ENCODE measurements at regions not wholly inside any gene's neighbourhood (a gene's known extent, or its start where the extent isn't known, plus 50 kb on each side); places are given as distances from the start of the nearest gene placed in this dataset.

DNA sequence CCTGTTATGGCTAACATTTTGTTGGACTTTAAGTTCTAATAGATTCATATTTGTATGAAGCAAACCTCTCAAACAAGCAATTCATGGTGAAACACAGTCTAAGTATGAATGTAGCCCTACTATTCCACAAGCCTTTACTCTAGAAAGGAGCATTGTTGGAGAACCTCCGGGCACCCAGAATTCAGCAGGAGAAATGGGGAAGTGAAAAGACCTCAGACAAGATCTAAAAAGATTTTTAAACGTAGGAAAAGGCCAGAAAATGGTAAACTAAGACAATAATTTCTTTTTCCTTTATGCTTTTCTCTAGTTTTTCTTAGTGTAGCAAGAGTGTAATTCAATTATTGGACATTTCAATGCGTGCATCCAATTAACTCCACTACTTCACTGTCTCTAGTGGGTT is 426.4 kb downstream of the INSC start:
- no peak for DNase-seq (ENCODE audit: low spot score)

DNA sequence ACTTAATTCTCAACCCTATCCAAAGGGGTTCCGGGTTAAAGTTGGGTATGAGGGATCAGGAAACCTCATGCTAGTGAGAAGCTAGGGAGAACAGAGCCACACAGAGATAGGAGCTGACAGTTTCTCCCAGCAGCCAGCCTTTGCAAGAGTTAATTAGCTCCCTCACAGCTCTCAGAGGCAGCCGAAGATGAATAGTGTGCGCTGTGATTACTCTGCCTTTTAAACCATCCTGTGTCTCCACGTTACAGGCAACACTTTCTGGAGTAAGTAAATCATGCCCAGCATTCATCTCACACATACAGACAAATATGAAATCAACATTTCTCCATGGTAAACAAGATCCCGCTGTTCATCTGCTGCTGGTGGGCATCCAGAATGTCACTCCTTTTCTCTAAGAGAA is 429.6 kb downstream of the INSC start:
- no peak for DNase-seq (ENCODE audit: low spot score)

DNA sequence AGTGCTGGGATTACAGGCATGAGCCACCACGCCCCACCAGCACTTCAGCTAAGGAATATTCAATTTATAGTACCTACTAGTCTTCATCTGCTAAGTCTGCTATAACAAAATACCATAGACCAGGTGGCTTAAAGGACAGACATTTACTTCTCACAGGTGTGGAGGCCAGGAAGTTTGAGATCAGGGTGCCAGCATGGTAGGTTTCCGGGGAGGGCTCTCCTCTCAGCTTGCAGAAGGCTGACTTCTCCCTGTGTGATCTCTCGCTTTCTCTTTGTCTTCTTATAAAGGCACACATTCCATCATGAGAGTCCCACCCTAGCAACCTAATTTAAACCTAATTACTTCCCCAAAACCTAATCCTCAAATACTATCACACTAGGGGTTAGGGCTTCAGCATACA is 433.0 kb downstream of the INSC start:
- no peak for DNase-seq (ENCODE audit: low spot score)

DNA sequence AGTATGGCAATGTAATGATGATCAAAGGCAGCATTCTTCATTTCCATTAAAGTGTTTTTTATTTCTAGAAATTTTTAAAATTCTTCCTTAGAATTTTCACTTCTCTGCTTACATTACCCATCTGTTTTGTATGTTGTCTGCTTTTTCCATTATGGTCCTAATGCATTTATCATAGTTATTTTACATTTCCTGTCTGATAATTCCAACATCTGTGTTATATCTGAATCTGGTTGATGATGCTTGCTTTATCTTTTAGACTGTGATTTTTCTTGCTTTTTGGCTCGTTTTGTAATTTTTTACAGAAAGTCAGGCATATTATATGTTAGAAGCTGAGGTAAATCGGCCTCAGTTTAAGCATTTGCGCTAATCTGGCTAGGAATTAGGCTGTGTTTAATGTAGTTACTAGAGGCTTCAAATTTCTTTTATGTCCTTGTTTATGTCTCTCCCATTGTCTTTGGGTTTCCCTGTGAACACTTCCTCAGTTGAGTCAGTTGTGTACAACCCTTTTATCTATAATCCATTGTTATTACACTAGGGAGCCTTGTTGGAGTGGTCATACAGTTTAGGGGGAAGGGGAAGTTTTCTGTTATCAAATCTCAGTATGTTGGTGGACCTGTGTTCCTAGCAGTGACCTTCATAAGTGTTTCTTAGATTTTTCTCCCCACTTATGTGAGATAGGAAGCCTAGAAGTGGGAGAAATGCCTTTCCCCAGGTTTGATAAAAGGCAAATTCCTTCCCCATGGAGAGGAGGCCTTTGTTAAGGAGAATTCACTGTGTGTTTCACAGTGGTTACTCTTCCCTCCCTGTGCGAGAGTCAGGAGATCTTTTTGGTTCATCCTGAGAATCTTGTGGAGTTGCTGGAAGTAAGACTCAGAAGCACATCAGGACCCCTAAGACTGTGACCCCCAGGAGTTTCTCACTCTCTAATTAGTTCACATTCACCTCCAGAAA is 437.5 kb downstream of the INSC start:
- DNase-seq (ENCODE audit: low spot score) = no peak

DNA sequence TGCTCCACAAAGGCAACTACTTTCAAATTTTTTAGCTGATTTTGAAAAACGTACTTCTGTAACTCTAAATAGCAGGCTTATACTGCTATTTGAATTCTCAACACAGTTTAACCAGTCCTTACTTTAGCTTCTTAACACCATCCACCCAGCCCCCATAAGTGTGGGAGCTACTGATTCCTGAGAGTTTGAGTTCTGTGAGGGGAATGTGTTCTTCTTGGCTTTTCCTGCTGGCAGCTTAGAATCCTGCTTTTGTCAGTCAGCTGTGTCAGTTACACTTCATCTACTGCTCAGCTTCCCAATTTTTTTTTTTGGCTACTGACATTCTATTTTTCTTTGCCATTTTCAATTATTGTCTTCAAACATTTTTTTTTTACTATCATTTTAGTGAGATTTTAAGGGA is 440.4 kb downstream of the INSC start:
- DNase-seq (ENCODE audit: low spot score) = no peak

DNA sequence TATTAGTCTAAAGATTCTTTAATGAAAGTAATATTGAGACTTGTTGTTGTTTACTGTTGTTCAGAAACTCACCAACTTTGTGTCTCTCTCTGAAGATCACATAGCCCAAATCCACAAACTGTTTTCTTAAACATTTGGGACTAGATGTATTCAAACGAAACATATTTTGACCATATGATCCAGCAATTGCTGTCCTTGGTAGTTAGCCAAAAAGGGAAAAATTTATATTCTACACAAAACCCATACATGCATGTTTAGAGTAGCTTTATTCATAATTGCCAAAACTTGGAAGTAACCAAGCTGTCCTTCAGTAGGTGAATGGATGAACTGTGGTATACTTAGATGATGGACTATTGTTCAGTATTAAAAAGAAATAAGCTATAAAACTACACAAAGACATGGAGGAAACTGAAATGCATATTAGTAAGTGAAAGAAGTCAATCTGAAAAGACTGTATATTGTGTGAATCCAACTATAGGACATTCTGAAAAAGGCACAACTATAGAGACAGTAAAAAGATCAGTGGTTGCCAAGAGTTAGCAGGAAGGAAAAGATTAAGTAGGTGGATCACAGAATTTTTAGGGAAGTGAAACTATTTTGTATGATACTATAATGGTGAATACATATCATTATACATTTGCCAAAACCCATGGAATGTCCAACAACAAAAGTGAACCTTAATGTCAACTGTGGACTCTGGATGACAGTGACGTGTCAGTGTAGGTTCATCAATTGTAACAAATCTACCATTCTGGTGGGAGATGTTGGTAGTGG is 442.9 kb downstream of the INSC start:
- no peak for DNase-seq (ENCODE audit: low spot score)

DNA sequence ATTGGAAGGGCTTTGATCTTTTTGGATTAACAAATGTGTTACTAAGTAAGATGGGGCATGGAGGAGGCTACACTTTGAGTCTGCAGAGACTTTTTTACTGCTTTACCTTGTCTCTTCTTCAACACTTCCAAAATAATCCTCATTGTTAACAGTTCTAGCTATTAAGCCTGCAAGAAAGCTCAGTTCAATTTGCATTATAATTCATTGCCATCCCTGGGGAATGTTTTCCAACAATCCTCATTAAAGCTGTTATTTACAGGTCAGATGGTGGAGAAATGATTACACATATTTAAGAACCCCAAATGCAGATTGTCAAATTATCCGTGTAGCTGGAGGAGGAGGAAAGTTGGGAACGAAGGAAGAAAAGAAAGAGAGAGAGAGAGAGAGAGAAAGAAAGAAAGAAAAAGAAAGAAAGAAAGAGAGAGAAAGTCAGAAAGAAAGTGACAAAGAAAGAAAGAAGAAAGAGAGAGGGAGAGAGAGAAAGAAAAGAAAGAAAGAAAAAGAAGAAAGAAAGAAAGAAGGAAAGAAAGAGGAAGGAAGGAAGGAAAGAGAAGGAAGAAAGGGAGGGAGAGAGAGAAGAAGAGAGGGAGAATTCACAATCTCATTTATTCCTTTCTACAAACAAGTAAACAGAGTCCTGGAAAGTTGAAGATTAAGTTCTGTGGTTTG is 443.9 kb downstream of the INSC start:
- DNase-seq (ENCODE audit: low spot score) = no peak

DNA sequence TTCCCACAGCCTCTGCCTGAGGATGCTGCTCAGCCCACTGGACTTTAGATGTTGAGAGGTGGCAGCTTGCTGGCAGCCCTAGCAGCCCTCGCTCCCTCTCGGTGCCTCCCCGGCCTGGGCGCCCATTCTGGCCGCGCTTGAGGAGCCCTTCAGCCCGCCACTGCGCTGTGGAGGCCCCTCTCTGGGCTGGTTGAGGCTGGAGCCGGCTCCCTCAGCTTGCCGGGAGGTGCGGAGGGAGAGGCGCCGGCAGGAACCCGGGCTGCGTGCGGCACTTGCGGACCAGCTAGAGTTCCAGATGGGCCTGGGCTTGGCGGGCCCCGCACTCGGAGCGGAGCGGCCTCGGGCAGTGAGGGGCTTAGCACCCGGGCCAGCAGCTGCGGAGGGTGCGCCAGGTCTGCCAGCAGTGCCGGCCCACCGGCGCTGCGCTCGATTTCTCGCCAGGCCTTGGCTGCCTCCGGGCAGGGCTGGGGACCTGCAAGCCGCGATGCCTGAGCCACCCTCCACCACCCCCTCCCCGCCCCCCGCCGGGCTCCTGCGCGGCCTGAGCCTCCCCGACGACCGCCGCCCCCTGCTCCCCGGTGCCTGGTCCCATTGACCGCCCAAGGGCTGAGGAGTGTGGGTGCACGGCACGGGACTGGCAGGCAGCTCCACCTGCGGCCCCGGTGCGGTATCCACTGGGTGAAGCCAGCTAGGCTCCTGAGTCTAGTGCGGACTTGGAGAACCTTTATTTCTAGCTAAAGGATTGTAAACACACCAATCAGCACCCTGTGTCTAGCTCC is 446.2 kb downstream of the INSC start:
- DNase-seq (ENCODE audit: low spot score) = no peak

DNA sequence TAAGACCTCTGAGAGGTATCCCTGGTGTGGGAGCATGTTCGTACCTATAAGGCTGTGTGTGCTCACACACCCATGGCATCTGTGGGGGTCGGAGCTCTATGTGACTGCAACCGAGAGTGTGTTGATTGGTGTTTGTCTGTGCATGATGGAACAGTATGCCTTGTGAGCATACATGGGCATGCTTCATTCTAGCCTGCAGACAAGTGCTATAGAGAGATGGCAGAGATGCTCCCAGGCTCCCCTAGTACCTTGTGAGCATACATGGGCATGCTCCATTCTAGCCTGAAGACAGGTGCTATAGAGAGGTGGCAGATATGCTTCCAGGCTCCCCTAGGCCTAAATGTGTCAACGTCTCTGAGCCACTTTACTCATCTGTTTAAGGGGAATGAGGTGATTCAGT is 447.5 kb downstream of the INSC start:
- no peak for DNase-seq (ENCODE audit: low spot score)

DNA sequence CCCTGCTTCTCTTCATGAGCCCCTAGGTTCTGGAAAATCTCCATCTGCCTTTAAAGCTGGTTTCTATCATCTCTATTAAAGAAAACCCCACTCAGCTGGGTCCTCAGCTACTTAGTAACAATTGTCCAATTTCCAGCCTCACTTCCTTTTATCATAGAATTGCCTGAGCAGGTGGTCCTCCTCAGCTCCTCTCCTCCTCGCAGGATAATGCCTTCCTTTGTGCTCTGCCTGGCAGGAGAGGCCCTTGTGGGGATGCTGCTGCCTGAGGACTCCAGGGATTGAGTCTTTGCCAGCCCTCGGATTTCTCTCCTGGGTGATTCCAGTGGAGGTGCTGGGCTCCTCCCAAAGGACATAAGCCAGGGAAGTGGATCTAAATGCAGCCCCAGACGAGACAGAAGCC is 448.3 kb downstream of the INSC start:
- no peak for DNase-seq (ENCODE audit: low spot score)

DNA sequence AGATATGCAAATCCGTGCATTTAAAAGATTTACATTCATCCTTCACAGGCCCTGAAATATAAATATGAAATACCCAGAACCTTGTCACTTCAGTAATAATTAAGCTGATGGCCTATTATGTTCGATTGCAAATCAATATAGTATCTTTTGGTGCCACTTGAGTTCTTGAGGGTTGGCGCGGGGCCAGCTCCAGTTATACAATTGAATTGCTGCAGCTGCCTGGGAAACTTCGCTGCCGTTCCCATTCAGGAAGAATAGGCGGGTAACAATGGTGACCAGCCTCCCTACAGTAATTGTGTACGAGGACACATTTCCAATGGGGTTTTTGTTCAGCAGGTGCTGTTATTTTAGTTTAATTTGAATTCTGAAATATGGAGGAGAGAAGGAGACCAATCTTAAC is 451.2 kb downstream of the INSC start:
- no peak for DNase-seq (ENCODE audit: low spot score)

DNA sequence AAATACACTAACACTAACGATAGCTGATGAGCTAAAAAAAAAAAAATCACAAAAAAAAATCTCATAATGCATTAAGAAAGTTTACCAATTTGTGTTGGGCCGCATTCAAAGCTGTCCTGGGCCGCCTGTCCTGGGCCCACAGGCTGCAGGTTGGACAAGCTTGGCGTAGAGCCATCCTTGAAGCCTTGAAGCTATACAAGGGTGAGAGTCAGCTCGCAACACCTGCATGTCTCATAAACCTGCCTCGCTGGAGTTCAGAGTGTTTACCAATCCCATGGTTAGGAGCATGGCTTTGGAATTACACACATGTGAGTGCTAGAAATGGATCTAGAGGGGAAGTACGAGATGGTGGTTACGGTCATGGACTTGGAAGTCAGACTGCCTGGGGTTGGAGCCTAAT is 453.7 kb downstream of the INSC start:
- no peak for DNase-seq (ENCODE audit: low spot score)

DNA sequence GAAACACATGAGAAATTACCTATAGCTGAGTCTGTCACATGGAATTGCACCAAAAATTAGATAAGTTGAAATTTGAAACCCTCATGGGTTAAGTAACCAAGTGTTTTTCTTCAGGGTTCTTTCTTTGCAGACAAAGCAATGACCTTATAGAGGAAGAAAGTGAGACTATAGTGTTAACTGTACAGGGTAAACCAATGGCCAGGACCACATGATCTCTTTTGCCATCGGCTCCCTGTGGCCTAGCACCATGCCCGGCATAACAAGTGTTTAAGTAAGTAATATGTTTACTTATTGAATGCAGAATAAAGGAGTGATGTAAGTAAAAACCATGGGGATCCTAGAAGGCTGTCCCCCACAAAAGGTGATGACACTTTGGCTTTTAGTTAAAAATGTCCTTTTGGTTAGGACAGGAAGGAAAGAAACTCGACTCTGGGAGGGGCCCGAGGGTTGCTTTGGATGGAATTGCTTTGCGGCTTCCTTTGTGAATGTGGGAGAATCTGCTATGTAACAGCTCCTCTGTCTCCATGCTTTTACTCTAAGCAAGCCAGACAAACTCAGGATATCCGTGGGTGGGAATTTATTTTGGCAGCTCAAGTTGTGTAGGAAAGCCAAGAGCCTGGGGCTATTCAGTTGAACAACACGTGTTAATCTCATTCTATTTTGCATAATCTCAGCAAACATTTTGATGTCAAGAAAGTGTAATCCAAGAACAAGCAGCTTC is 454.7 kb downstream of the INSC start:
- DNase-seq (ENCODE audit: low spot score) = no peak

DNA sequence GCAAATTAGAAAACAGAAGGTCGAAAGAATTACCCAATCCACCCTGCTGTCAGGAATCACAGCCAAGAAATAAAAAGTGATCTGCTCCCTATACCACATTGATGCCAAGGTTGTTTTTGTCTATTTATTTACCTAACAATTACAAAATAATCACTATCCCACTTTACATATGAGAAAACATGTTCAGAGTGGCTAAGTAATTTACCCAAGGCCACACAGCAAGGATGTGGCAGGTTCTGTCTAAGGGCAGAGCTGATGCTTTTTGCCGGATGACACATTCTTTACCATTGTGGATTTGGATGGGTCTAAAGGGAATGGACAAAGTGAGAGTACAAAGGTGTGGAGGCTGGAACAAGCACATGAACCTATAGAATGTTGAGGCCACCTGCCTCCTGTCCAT is 460.7 kb downstream of the INSC start:
- DNase-seq (ENCODE audit: low spot score) = no peak

DNA sequence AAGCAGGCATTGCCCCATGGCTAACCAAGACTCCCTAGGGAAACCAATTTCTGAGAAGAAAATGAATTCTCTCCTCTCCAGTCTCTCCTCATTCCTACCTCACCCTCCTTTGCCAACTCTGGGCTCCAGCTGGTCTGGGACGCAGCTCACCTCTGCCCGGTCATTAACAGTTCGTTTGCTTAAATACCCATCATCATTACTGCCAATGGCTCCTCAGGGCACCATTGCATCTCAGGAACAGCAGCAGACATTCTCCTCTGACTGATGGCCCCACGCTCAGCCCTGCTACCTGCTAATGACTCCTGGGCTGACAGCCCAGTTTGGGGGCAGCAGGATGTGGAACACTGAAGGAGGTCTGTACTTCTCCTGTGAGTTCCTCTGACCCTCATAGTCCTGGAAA is 462.0 kb downstream of the INSC start:
- no peak for DNase-seq (ENCODE audit: low spot score)

DNA sequence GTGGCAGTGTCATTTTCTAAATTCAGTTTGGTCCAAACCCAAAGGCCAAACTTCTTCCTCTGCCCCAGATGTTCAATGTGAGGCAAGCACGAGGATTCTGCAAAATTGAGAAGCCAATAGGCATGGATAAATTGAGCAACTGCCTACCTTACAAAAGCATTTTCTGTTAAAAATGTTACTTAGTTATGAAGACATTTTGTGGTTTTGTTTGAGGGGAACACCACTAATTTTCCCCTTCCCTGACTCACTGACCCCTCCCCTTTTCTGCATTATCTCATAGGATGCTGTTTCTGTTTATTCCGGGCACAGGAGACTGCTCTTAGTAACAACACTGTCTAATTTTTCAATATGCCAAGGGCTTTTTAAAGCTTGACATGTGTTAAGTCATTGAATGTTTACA is 462.8 kb downstream of the INSC start:
- DNase-seq (ENCODE audit: low spot score) = no peak

DNA sequence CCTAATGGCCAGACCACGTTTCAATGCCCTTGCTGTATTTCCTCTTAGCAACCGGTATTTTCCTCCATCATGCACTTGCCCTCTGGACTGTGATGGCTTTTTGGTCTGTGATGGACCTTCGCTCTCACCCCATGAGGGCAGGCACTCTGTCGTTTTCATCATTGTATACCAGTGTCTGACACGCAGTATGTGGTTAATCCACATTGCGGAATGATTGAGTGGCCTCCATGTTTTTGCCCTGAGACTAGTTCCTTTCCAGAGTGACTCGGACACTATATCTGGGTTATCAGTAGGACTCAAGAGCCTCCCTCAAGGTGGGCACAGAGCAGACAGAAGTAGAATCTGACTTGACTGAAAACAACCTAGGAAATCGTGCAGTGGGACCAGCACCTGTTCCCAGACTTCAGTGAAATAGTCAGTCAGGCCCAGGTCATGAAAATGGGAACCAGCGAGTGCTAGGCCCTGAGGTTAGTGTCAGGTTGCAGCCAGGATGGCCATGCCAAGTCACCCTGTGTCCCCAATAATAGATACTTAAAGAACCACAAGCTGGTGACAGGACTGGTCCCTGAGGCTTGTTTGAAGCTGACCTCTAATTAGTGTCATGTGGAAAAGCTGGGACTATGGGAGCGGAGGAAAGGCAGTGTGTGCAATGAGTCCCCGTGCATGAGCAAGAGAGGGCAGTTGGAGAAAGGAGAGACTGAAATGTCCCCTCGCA is 464.7 kb downstream of the INSC start:
- DNase-seq (ENCODE audit: low spot score) = no peak

DNA sequence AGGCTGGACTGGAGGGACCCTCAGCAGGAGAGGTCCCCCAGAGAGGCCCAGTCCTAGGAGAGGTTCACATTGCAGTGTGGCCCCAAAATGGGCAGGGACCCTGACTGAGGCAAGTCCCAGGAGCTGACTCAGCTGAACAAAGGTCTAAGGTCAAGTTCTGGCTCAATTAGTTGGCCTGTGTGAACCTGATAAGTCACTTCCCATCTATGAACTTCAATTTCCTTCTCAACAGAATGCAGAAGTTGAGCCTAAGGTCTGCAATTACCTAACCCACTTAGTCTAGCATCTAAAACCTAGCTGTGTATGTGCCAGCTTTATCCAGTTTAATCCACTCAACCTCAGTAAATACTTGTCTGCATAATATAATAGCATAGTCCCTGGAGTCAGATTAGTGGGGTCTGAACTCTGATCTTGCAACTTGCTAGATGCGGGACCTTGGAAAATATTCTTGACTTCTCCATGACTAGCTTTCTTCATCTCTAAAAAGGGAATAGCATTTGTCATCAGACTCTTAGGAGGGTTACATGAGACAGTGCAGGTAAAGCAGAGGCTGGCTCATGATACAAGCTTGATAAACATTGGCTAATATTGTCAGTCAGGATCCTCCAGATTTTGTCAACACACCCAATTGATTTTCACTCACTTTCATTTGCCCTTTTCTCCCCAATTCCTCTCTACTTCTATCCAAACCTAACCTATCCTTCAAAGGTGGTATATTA is 465.5 kb downstream of the INSC start:
- no peak for DNase-seq (ENCODE audit: low spot score)

DNA sequence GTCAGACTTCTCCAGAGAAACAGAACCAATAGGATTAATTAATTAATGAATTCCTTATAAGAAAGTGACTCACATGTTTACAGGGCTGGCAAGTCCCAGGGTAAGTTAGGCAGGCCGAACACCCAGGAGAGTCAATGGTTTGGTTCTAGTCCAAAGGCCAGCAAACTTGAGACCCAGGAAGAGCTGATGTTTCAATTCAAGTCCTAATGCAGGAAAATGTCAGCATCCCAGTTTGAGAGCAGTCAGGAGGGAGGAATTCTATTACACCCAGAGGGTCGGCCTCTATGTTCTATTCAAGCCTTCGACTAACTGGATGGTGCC is 466.0 kb downstream of the INSC start:
- no peak for DNase-seq (ENCODE audit: low spot score)

DNA sequence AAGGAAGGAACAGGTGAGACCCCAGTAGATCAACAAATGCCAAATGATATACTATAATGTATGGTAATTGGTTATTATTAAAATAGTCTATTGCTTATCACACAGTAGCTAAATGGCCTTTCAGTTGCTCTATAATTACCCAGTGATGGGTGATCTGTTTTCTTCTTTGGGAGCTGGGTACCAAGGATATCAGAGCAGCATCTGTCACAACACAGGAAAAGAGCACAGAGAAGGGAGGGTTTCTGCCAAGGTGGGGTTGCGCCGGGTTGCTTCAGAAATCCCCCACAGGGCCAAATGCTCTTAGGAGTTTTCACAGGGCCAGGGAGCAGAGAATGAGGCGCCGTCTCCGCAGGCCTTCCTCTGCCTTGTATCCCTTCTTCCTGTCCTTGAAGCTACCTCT is 469.4 kb downstream of the INSC start:
- DNase-seq (ENCODE audit: low spot score) = no peak

Measured in globus pallidus (tissue), 1 donor.